GM23338 (cell line): ENCODE measurements at regions not wholly inside any gene's neighbourhood (a gene's known extent, or its start where the extent isn't known, plus 50 kb on each side); places are given as distances from the start of the nearest gene placed in this dataset.

Experiments
- ATAC-seq: fragments of 200-7000 bp; cut with Tn5 transposase; 3 replicates; pipeline ENCODE4 v1.9.1; 2020
- DNase-seq: peaks from one replicate; pipeline ENCODE4 v3.0.0-alpha.2; 2015; ENCODE audit warnings: low spot score
- H2AFZ ChIP-seq: fragments of 200-600 bp; sonication (generic); 2 replicates; pipeline ENCODE4 v1.8.0; 2016; ENCODE audit warnings: antibody characterized with exemption, mild to moderate bottlenecking, moderate library complexity
- H3F3A ChIP-seq: fragments of 200-600 bp; sonication (generic); replicated peaks from 2 replicates; pipeline ENCODE4 v1.8.0; 2017; ENCODE audit warnings: antibody characterized with exemption, mixed run types, low read depth
- H3K27ac ChIP-seq: fragments of 200-600 bp; sonication (generic); 2 replicates; pipeline ENCODE4 v1.6.1; 2016; ENCODE audit warnings: low read depth
- H3K27me3 ChIP-seq: fragments of 200-600 bp; sonication (generic); 2 replicates; pipeline ENCODE4 v1.8.0; 2016; ENCODE audit warnings: mild to moderate bottlenecking, mixed run types, moderate library complexity; ENCODE audit not compliant: insufficient read depth
- H3K36me3 ChIP-seq: fragments of 200-600 bp; sonication (generic); 2 replicates; pipeline ENCODE4 v1.8.0; 2016; ENCODE audit warnings: mild to moderate bottlenecking; ENCODE audit not compliant: insufficient read depth
- H3K4me1 ChIP-seq: fragments of 200-600 bp; sonication (generic); 2 replicates; pipeline ENCODE4 v1.8.0; 2016; ENCODE audit warnings: mild to moderate bottlenecking, moderate library complexity; ENCODE audit not compliant: insufficient read depth
- H3K4me2 ChIP-seq: fragments of 200-600 bp; sonication (generic); 2 replicates; pipeline ENCODE4 v1.7.1; 2017; ENCODE audit warnings: mixed run types
- H3K4me3 ChIP-seq: fragments of 200-600 bp; sonication (generic); 2 replicates; pipeline ENCODE4 v1.6.1; 2016; ENCODE audit warnings: mixed run types
- H3K79me2 ChIP-seq: fragments of 200-600 bp; sonication (generic); replicated peaks from 2 replicates; pipeline ENCODE4 v1.8.0; 2017; ENCODE audit warnings: mild to moderate bottlenecking; ENCODE audit not compliant: insufficient read depth
- H3K9me2 ChIP-seq: fragments of 200-600 bp; sonication (generic); 2 replicates; pipeline ENCODE4 v1.8.0; 2017; ENCODE audit not compliant: insufficient read depth
- H4K20me1 ChIP-seq: fragments of 200-600 bp; sonication (generic); replicated peaks from 2 replicates; pipeline ENCODE4 v1.8.0; 2017; ENCODE audit warnings: mild to moderate bottlenecking; ENCODE audit not compliant: insufficient read depth
- H3K27ac Mint-ChIP-seq: 2 replicates; pipeline ENCODE4 v1.8.0; 2020; ENCODE audit warnings: inconsistent platforms, mild to moderate bottlenecking, moderate library complexity, mixed read lengths
- H3K27me3 Mint-ChIP-seq: 3 replicates; pipeline ENCODE4 v1.8.0; 2022; ENCODE audit warnings: low read depth, mild to moderate bottlenecking, moderate library complexity, mixed read lengths, inconsistent platforms; ENCODE audit not compliant: insufficient read depth, poor library complexity
- H3K36me3 Mint-ChIP-seq: 3 replicates; pipeline ENCODE4 v1.8.0; 2021; ENCODE audit warnings: low read depth, mild to moderate bottlenecking, inconsistent platforms, moderate library complexity, mixed read lengths
- H3K4me1 Mint-ChIP-seq: 3 replicates; pipeline ENCODE4 v1.8.0; 2020; ENCODE audit warnings: mild to moderate bottlenecking, inconsistent platforms, mixed read lengths
- H3K4me3 Mint-ChIP-seq: 3 replicates; pipeline ENCODE4 v1.8.0; 2021; ENCODE audit warnings: moderate library complexity, mild to moderate bottlenecking, inconsistent platforms, mixed read lengths
- H3K9me3 Mint-ChIP-seq: 3 replicates; pipeline ENCODE4 v1.8.0; 2020; ENCODE audit warnings: moderate library complexity, mild to moderate bottlenecking, inconsistent platforms, mixed read lengths
- CREB1 ChIP-seq: fragments of 250-450 bp; sonication (Bioruptor Pico); IDR thresholded peaks from 2 replicates; pipeline ENCODE4 v1.5.0; 2020; ENCODE audit warnings: low read depth, mild to moderate bottlenecking, moderate library complexity
- EZH2 ChIP-seq: fragments of 200-600 bp; sonication (generic); IDR thresholded peaks from one replicate; pipeline ENCODE4 v1.8.0; 2017; ENCODE audit warnings: antibody characterized with exemption, mild to moderate bottlenecking, low read depth; ENCODE audit not compliant: unreplicated experiment
- EZH2phosphoT487 ChIP-seq: fragments of 200-600 bp; sonication (generic); IDR thresholded peaks from one replicate; pipeline ENCODE4 v1.8.1; 2018; ENCODE audit warnings: antibody characterized with exemption; ENCODE audit not compliant: unreplicated experiment
- JUNB ChIP-seq: IDR thresholded peaks from one replicate; pipeline ENCODE4 v1.6.1; 2016; ENCODE audit warnings: antibody characterized with exemption; ENCODE audit not compliant: unreplicated experiment
- NANOG ChIP-seq: IDR thresholded peaks from 2 replicates; pipeline ENCODE4 v1.6.1; 2016; ENCODE audit warnings: antibody characterized with exemption, borderline replicate concordance
- POLR2AphosphoS5 ChIP-seq: IDR thresholded peaks from 2 replicates; pipeline ENCODE4 v1.6.1; 2016; ENCODE audit warnings: antibody characterized with exemption, low read depth
- STAT1 ChIP-seq: IDR thresholded peaks from one replicate; pipeline ENCODE4 v1.6.1; 2016; ENCODE audit warnings: antibody characterized with exemption; ENCODE audit not compliant: unreplicated experiment
- ZNF114 ChIP-seq: fragments of 250-450 bp; sonication (Bioruptor Pico); IDR thresholded peaks from 2 replicates; pipeline ENCODE4 v1.5.0; 2020; ENCODE audit warnings: mild to moderate bottlenecking, moderate library complexity
- ZNF331 ChIP-seq: fragments of 250-450 bp; sonication (Bioruptor Pico); IDR thresholded peaks from 2 replicates; pipeline ENCODE4 v1.5.0; 2020; ENCODE audit warnings: low read depth, mild to moderate bottlenecking, moderate library complexity
- TF ChIP-seq, protein P1 (sequence below): IDR thresholded peaks from one replicate; pipeline ENCODE4 v1.6.1; 2018; ENCODE audit warnings: antibody characterized with exemption; ENCODE audit not compliant: unreplicated experiment
- TF ChIP-seq, protein P2 (sequence below): IDR thresholded peaks from 2 replicates; pipeline ENCODE4 v1.6.1; 2016; ENCODE audit warnings: antibody characterized with exemption
- TF ChIP-seq, protein P3 (sequence below): fragments of 250-450 bp; sonication (Bioruptor Pico); IDR thresholded peaks from 2 replicates; pipeline ENCODE4 v1.5.0; 2020; ENCODE audit warnings: mild to moderate bottlenecking, moderate library complexity

DNA sequence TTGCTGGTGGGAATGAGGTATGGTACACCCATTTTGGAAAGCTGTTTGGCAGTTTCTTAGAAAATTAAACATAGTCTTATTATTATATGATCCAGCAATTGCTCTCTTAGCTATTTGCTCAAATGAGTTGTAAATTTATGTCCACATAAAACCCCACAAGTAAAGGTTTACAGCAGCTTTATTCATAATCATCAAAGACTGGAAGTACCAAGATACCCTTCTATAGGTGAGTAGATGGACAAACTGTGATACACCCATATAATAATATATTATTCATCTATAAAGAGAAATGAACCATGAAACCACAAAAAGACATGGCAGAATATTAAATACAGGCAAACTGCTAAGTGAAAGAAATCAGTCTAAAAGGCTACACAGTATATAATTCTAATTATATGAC is 344.7 kb upstream of the CDIN1 start (continued):
- TF ChIP-seq, protein P1, sequence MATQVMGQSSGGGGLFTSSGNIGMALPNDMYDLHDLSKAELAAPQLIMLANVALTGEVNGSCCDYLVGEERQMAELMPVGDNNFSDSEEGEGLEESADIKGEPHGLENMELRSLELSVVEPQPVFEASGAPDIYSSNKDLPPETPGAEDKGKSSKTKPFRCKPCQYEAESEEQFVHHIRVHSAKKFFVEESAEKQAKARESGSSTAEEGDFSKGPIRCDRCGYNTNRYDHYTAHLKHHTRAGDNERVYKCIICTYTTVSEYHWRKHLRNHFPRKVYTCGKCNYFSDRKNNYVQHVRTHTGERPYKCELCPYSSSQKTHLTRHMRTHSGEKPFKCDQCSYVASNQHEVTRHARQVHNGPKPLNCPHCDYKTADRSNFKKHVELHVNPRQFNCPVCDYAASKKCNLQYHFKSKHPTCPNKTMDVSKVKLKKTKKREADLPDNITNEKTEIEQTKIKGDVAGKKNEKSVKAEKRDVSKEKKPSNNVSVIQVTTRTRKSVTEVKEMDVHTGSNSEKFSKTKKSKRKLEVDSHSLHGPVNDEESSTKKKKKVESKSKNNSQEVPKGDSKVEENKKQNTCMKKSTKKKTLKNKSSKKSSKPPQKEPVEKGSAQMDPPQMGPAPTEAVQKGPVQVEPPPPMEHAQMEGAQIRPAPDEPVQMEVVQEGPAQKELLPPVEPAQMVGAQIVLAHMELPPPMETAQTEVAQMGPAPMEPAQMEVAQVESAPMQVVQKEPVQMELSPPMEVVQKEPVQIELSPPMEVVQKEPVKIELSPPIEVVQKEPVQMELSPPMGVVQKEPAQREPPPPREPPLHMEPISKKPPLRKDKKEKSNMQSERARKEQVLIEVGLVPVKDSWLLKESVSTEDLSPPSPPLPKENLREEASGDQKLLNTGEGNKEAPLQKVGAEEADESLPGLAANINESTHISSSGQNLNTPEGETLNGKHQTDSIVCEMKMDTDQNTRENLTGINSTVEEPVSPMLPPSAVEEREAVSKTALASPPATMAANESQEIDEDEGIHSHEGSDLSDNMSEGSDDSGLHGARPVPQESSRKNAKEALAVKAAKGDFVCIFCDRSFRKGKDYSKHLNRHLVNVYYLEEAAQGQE = no peak
- no peak for TF ChIP-seq NANOG
- TF ChIP-seq EZH2phosphoT487 = no peak
- TF ChIP-seq ZNF331 (CRISPR knock-in tag) = no peak
- TF ChIP-seq JUNB = no peak
- TF ChIP-seq ZNF114 (CRISPR knock-in tag) = no peak
- TF ChIP-seq STAT1 = no peak

DNA sequence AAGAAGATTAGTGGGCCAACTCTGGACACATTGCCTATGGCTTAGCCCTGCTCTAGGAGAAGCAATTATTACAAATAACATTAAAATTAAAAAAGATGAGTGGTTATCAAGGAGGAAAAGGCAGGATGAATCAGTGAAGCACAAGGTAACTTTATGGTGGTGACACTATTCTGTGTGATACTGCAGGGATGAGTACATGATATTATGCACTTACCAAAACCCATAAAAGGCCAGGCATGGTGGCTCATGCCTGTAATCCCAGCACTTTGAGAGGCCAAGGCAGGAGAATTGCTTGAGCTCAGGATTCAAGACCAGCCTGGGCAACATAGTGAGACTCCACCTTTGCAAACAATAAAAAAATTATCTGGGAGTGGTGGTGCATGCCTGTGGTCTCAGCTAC is 344.3 kb upstream of the CDIN1 start:
- no peak overlapping the region for H3K4me3 Mint-ChIP-seq
- Histone ChIP-seq H3K36me3 (no peaks in the 10 kb centered on the region), H4K20me1 (no peaks in the 10 kb centered on the region), H3K27me3 (no peaks in the 10 kb centered on the region), H3K79me2 (no peaks in the 10 kb centered on the region), H3K27ac (no peak overlapping the region), H3K4me3 (no peak overlapping the region), H3K4me1 (peaks cover 21% of the 10 kb centered on the region), H3K4me2 (no peak overlapping the region), H3K9me2 (no peaks in the 10 kb centered on the region), H3F3A (no peaks in the 10 kb centered on the region), H2AFZ (no peak overlapping the region)
- H3K27me3 Mint-ChIP-seq = peaks cover 3% of the 10 kb centered on the region
- ATAC-seq = no peak
- H3K9me3 Mint-ChIP-seq = no peaks in the 10 kb centered on the region; the same call in 2 of the 3 replicates
- no peaks in the 10 kb centered on the region for H3K36me3 Mint-ChIP-seq
- no peak for DNase-seq
- TF ChIP-seq JUNB (no peak), ZNF114 (CRISPR knock-in tag) (no peak), POLR2AphosphoS5 (no peak), EZH2phosphoT487 (no peak), EZH2 (no peak), CREB1 (CRISPR knock-in tag) (no peak), STAT1 (no peak)
- TF ChIP-seq, protein P2, sequence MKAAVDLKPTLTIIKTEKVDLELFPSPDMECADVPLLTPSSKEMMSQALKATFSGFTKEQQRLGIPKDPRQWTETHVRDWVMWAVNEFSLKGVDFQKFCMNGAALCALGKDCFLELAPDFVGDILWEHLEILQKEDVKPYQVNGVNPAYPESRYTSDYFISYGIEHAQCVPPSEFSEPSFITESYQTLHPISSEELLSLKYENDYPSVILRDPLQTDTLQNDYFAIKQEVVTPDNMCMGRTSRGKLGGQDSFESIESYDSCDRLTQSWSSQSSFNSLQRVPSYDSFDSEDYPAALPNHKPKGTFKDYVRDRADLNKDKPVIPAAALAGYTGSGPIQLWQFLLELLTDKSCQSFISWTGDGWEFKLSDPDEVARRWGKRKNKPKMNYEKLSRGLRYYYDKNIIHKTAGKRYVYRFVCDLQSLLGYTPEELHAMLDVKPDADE = no peak
- TF ChIP-seq, protein P3, sequence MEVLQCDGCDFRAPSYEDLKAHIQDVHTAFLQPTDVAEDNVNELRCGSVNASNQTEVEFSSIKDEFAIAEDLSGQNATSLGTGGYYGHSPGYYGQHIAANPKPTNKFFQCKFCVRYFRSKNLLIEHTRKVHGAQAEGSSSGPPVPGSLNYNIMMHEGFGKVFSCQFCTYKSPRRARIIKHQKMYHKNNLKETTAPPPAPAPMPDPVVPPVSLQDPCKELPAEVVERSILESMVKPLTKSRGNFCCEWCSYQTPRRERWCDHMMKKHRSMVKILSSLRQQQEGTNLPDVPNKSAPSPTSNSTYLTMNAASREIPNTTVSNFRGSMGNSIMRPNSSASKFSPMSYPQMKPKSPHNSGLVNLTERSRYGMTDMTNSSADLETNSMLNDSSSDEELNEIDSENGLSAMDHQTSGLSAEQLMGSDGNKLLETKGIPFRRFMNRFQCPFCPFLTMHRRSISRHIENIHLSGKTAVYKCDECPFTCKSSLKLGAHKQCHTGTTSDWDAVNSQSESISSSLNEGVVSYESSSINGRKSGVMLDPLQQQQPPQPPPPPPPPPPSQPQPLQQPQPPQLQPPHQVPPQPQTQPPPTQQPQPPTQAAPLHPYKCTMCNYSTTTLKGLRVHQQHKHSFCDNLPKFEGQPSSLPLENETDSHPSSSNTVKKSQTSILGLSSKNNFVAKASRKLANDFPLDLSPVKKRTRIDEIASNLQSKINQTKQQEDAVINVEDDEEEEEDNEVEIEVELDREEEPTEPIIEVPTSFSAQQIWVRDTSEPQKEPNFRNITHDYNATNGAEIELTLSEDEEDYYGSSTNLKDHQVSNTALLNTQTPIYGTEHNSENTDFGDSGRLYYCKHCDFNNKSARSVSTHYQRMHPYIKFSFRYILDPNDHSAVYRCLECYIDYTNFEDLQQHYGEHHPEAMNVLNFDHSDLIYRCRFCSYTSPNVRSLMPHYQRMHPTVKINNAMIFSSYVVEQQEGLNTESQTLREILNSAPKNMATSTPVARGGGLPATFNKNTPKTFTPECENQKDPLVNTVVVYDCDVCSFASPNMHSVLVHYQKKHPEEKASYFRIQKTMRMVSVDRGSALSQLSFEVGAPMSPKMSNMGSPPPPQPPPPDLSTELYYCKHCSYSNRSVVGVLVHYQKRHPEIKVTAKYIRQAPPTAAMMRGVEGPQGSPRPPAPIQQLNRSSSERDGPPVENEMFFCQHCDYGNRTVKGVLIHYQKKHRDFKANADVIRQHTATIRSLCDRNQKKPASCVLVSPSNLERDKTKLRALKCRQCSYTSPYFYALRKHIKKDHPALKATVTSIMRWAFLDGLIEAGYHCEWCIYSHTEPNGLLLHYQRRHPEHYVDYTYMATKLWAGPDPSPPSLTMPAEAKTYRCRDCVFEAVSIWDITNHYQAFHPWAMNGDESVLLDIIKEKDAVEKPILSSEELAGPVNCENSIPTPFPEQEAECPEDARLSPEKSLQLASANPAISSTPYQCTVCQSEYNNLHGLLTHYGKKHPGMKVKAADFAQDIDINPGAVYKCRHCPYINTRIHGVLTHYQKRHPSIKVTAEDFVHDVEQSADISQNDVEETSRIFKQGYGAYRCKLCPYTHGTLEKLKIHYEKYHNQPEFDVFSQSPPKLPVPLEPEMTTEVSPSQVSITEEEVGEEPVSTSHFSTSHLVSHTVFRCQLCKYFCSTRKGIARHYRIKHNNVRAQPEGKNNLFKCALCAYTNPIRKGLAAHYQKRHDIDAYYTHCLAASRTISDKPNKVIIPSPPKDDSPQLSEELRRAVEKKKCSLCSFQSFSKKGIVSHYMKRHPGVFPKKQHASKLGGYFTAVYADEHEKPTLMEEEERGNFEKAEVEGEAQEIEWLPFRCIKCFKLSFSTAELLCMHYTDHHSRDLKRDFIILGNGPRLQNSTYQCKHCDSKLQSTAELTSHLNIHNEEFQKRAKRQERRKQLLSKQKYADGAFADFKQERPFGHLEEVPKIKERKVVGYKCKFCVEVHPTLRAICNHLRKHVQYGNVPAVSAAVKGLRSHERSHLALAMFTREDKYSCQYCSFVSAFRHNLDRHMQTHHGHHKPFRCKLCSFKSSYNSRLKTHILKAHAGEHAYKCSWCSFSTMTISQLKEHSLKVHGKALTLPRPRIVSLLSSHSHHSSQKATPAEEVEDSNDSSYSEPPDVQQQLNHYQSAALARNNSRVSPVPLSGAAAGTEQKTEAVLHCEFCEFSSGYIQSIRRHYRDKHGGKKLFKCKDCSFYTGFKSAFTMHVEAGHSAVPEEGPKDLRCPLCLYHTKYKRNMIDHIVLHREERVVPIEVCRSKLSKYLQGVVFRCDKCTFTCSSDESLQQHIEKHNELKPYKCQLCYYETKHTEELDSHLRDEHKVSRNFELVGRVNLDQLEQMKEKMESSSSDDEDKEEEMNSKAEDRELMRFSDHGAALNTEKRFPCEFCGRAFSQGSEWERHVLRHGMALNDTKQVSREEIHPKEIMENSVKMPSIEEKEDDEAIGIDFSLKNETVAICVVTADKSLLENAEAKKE (CRISPR knock-in tag) = no peak
- TF ChIP-seq, protein P1 = no peak
- peaks cover 27% of the 10 kb centered on the region for H3K4me1 Mint-ChIP-seq
- no peak overlapping the region for H3K27ac Mint-ChIP-seq
